ENCODE measurements at regions not wholly inside any gene's neighbourhood (a gene's known extent, or its start where the extent isn't known, plus 50 kb on each side); places are given as distances from the start of the nearest gene placed in this dataset.

GRCh38 chr10:78899996-78900714 is 168.6 kb upstream of the ZMIZ1 start:
- no peaks in the 10 kb centered on the region for H3K9me3 Mint-ChIP-seq (ENCODE audit: unreplicated experiment)
- TF ChIP-seq, protein P1, sequence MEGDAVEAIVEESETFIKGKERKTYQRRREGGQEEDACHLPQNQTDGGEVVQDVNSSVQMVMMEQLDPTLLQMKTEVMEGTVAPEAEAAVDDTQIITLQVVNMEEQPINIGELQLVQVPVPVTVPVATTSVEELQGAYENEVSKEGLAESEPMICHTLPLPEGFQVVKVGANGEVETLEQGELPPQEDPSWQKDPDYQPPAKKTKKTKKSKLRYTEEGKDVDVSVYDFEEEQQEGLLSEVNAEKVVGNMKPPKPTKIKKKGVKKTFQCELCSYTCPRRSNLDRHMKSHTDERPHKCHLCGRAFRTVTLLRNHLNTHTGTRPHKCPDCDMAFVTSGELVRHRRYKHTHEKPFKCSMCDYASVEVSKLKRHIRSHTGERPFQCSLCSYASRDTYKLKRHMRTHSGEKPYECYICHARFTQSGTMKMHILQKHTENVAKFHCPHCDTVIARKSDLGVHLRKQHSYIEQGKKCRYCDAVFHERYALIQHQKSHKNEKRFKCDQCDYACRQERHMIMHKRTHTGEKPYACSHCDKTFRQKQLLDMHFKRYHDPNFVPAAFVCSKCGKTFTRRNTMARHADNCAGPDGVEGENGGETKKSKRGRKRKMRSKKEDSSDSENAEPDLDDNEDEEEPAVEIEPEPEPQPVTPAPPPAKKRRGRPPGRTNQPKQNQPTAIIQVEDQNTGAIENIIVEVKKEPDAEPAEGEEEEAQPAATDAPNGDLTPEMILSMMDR (IDR thresholded peaks at IDR 0.05; ENCODE audit: unreplicated experiment) = no peak
- intact Hi-C loops (cut with micrococcal nuclease) = no loop called here
- no TSS peak for BruUV-seq (replicated peaks)
- no peak overlapping the region for H3K27ac Mint-ChIP-seq (ENCODE audit: low read depth, unreplicated experiment)
- peaks cover under 1% of the 10 kb centered on the region for H3K36me3 Mint-ChIP-seq (ENCODE audit: insufficient read depth, unreplicated experiment)
- H3K27me3 Mint-ChIP-seq (ENCODE audit: insufficient read depth, unreplicated experiment) = peaks cover 7% of the 10 kb centered on the region
- CTCF ChIA-PET = no interaction called here
- POLR2A ChIA-PET = interaction anchor here (0.7 kb wide), 1 partner anchor 199 kb away, joined by 3 read pairs; no protein-coding TSS in a partner anchor
- no peaks in the 10 kb centered on the region for H3K4me1 Mint-ChIP-seq (ENCODE audit: insufficient read depth, unreplicated experiment)
- no peak for DNase-seq (ENCODE audit: unreplicated experiment)
- H3K4me3 Mint-ChIP-seq (ENCODE audit: unreplicated experiment) = no peak overlapping the region

DNA sequence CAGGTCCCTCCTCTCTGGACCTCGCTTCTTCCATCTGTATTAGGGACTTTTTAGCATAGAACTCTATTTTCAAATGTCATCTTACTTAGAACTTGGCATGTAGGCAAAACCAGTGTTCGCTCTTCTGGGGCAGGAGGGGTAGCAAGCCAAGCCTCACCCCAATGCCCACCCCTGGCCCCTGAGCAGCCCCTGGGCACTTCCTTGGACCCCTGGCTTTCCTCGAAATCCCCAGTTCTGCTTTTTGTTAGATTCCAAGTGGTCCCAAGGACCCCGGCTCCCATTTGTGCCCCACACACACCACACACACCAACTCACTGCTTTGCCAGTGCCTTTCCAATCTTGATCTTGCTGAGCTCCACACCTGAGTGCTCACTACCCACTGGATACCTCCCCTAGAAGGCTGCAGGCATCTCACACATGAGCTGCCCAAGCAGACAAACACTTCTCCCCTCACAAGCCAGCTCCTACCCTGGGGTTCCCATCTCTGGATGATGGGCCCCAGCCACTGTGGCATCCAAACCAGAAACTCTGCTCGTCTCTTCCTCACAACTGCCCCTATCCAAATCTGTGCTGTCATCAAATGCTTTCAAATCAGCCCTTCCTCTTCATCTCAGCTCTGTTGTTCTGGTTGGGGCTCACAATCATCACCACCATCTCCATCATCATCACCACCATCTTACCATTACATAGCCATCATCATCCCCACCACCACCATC is 167.9 kb upstream of the ZMIZ1 start:
- H3K9me3 Mint-ChIP-seq (ENCODE audit: unreplicated experiment) = no peaks in the 10 kb centered on the region
- H3K27ac Mint-ChIP-seq (ENCODE audit: low read depth, unreplicated experiment) = no peak overlapping the region
- no peak for DNase-seq (ENCODE audit: unreplicated experiment)
- no TSS peak for BruUV-seq (replicated peaks)
- no peaks in the 10 kb centered on the region for H3K4me1 Mint-ChIP-seq (ENCODE audit: insufficient read depth, unreplicated experiment)
- intact Hi-C loops (cut with micrococcal nuclease) = no loop called here
- H3K27me3 Mint-ChIP-seq (ENCODE audit: insufficient read depth, unreplicated experiment) = peaks cover 11% of the 10 kb centered on the region
- no peaks in the 10 kb centered on the region for H3K36me3 Mint-ChIP-seq (ENCODE audit: insufficient read depth, unreplicated experiment)
- POLR2A ChIA-PET = no interaction called here
- TF ChIP-seq, protein P1 (IDR thresholded peaks at IDR 0.05; ENCODE audit: unreplicated experiment) = no peak
- CTCF ChIA-PET = no interaction called here
- H3K4me3 Mint-ChIP-seq (ENCODE audit: unreplicated experiment) = no peak overlapping the region

- POLR2A ChIA-PET = no interaction called here
- BruUV-seq (replicated peaks) = no TSS peak
- intact Hi-C loops (cut with micrococcal nuclease) = no loop called here
These were observed 167.1 kb upstream of the ZMIZ1 start for GRCh38 chr10:78901694-78902093.

DNA sequence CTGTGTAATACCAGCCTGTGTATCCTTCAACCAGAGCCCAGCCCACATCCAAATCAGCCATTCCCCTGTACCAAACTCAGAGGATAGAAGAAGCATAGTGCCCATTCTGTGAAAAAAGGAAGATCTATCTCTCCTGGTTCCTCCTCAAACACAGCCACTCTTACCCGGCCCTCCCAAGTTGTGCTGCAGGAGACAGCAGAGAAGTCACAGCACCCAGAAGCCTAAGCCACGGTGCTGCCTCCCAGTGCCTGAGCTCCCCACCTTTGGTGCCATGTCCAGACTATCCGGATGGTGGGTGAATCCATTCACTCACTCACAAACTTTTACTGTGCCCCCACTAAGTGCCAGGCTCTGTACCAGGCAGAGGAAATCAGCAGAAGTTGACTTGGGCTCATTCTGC is 166.0 kb upstream of the ZMIZ1 start:
- POLR2A ChIA-PET = no interaction called here
- no TSS peak for BruUV-seq (replicated peaks)
- intact Hi-C loops (cut with micrococcal nuclease) = no loop called here
- Mint-ChIP-seq H3K9me3 (ENCODE audit: unreplicated experiment) (no peaks in the 10 kb centered on the region), H3K27ac (ENCODE audit: low read depth, unreplicated experiment) (no peak overlapping the region), H3K4me1 (ENCODE audit: insufficient read depth, unreplicated experiment) (no peaks in the 10 kb centered on the region), H3K36me3 (ENCODE audit: insufficient read depth, unreplicated experiment) (peaks cover 6% of the 10 kb centered on the region), H3K27me3 (ENCODE audit: insufficient read depth, unreplicated experiment) (peaks cover 23% of the 10 kb centered on the region), H3K4me3 (ENCODE audit: unreplicated experiment) (no peak overlapping the region)
- TF ChIP-seq, protein P1 (IDR thresholded peaks at IDR 0.05; ENCODE audit: unreplicated experiment) = no peak
- no peak for DNase-seq (ENCODE audit: unreplicated experiment)
- CTCF ChIA-PET = no interaction called here

More at GRCh38 chr10:78901694-78902093, 167.1 kb upstream of the ZMIZ1 start:
- no peaks in the 10 kb centered on the region for H3K36me3 Mint-ChIP-seq (ENCODE audit: insufficient read depth, unreplicated experiment)
- TF ChIP-seq, protein P1 (IDR thresholded peaks at IDR 0.05; ENCODE audit: unreplicated experiment) = no peak
- H3K27me3 Mint-ChIP-seq (ENCODE audit: insufficient read depth, unreplicated experiment) = peaks cover 11% of the 10 kb centered on the region
- H3K9me3 Mint-ChIP-seq (ENCODE audit: unreplicated experiment) = no peaks in the 10 kb centered on the region
- H3K4me1 Mint-ChIP-seq (ENCODE audit: insufficient read depth, unreplicated experiment) = no peaks in the 10 kb centered on the region
- no peak overlapping the region for H3K27ac Mint-ChIP-seq (ENCODE audit: low read depth, unreplicated experiment)
- CTCF ChIA-PET = no interaction called here
- no peak overlapping the region for H3K4me3 Mint-ChIP-seq (ENCODE audit: unreplicated experiment)
- DNase-seq (ENCODE audit: unreplicated experiment) = no peak

Measured in MCF 10A (cell line).